NCI-H146 (cell line): ENCODE measurements at regions not wholly inside any gene's neighbourhood (a gene's known extent, or its start where the extent isn't known, plus 50 kb on each side); places are given as distances from the start of the nearest gene placed in this dataset.

ENCODE experiments used
- DNase-seq: peaks from one replicate; lab custom pipeline; 2025; lab: John Stamatoyannopoulos, UW

DNA sequence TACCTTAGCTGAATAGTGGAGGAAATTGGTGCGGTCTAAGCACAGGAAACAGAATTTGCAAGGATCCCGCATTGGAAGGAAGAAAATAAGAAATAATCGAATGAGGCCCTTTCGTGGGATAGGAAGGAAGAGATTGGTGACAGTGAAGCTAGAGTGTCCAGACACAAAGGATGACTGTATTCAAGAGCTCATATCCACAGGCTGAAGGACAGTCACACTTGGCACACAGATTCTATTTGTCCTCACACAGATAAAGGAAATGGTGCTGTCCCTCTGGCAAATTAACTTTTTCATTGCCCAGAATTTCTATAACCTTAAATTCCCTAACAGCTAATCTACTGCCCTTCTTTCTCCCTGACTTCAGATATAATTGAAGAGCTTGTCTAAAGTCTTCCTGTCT is 2188.9 kb upstream of the TENM3 start:
- DNase-seq: no peak

DNA sequence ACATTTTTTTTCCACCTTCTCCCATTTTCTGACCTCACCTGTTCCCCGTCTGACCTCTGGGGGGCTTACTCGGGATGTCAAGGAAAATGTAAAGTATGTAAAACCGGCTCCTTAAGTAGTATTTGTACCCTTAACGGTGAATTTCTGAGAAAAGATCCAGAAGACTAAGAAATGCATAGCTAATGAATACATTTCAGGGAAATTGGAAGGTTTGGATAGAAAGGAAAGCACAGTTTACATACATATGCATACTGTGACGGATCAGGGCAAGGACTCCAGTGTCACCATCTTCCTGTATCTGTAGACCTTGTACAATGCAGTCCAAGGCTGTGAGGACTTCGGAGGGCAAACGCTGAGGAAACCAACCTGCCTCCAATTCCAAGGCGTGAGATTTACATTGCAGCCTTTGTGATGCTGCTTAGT is 2185.9 kb upstream of the TENM3 start:
- DNase-seq: no peak

DNA sequence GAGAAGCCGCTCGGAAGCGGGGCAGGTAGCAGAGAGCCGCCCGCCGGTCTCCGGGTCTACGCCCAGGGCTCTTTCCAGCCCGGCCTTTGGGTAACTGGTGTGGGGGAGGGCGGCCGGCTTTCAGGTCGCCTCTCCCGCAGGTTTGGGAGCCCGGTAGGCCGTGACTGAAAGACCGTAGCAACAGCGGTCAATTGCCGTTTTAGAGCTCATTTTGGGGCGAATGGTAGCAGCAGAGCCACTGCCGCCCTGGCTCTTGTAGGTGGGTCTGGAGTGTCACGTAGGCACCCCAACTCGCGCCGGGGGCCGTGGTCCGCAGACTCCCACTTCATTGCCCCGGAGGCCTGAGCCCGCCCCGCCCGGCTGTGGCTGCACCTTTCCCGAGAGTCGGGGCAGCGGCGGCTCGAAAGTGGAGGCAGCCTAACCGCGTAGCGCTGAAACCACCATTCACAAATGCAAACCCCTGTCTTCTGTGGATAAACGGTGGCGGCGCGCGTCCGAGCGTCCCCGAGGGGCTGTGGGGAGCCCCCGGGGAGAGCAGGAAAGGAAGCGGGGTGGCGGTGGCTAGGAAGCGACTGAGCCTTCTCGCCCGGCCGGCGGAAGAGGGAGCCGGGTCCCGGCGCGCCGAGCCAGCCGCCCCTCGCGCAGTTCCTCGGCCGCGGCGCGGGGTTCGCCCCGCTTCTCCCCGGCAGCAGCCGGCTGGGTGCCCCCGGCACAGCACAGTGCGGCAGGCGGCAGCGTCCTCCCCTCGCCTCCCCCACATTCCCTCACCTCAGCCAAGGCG is 2185.1 kb upstream of the TENM3 start:
- DNase-seq: peak; percentile 53

DNA sequence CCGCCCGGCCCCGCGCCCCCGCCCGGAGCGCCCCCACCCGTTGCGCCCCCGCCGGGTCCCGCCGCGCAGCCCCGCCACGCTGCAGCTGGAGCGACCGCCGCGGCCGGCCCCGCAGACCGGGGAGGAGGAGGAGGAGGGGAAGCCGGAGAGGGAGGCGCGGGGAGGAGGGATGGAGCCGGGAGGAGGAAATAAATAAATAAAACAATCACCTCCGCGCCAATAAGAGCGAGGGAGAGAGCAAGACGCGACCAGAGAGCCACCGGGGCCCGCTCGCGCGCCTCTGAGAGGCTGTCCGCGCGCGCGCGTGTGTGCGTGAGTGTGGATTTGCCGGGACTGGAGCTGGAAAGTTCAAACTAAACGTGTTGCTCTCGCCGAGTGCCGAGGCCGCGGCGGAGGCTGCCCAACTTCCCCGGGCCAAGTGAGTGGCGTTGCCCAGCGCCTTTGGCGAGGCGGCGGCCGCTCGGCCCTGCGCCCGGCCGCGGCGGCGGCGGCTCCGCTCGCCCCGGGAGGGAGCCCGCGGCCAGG is 2184.4 kb upstream of the TENM3 start:
- peak; percentile 59 for DNase-seq

DNA sequence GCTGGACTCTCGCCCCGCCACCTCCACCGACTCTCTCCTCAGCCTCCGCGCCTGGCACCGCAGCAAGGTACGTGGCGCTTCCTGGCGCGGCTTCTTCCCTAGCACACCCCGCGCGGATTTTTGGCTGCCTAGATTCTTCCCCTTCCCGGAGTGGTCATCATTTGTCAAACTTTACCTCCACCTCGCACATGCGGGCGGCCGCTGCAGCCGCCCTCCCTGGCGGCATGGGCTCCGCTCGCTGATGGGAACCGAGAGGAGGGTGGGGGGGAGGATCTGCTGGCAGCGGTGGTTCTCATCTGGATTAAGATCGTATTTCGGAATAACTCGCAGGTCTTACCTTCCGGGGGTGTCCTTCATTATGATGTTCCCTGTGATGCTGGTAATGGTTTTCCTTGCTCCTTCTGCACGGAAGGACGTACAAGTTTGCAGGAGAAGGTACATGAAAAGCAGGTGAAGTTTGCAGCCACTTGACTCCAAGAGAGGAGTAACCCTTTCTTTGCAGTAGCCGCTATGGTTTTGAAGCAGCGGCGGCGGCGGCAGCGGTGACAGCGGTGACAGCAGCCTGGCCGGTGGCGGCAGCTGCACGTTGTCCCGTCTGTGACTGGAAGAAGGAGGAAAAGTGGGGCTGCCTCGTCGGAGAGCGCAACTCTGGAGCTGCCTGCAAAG is 2183.9 kb upstream of the TENM3 start:
- DNase-seq: peak; percentile 36

DNA sequence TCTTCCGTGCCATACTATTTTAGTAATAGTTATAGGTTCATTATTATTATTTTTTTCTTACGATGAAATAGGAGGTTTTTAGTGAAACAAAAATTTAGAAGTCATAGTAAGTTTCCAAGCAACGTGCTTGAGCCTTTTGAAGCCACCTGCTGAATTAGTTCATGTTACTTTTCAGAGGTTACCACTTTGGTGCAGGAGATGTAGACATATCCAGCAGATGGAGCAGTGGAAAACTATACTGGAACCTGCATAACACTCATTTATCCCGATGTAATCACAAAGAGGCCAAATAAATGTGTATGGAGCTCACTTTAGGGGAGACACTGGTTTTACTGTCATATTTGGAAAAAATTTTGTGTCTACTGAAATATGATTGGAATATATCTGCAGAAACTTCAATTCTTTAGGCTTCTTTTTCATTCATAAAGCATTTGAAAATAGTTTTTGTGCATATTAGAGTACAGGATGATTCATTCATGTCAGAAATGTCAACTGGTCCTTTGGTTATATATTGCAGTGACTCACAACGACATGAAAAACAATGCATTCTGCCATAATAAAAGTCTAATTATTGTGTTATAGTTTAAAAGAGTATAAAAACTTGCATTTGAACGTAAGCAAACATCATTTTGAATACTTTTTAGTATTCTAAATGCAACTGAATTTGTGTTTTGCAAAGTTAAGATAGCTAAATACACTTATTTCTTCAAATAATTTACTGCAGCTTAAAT is 2182.9 kb upstream of the TENM3 start:
- DNase-seq: peak; percentile 25

DNA sequence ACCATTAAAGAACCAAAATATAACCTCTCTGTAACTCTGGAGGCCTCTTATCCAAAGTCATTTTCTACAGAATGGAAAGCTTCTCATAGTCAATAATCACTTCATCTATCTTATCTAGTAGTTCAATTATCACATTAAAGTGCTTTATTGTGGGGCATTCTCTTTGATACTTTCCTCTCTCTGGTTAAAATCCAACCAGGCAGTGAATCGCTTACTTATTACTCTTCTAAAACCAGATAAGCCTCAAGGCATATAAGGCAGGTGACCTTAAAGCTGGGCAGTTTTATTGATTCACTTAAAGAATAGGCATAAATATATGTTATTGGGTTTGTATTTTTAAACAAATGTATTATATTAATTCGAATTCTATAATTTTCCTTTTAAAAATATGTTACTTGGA is 2162.1 kb upstream of the TENM3 start:
- DNase-seq: peak; percentile 5

DNA sequence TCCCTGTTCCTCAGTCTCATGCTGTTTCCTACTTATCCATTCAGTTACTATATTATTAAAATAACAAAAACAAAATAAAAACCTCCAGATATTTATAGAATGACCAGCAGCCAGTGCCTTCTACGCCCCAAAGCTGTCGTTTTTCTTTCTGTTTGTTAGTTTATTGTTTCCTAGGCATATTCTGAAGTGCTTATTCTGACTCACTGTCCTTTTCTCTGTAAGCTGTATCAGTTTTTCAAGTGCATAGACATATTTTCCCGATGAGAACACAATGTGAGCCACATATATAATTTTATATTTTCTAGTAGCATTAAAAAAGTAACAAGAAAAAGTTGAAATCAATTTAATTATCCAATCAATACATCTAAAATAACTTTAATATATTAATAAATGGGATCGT is 2158.6 kb upstream of the TENM3 start:
- no peak for DNase-seq

DNA sequence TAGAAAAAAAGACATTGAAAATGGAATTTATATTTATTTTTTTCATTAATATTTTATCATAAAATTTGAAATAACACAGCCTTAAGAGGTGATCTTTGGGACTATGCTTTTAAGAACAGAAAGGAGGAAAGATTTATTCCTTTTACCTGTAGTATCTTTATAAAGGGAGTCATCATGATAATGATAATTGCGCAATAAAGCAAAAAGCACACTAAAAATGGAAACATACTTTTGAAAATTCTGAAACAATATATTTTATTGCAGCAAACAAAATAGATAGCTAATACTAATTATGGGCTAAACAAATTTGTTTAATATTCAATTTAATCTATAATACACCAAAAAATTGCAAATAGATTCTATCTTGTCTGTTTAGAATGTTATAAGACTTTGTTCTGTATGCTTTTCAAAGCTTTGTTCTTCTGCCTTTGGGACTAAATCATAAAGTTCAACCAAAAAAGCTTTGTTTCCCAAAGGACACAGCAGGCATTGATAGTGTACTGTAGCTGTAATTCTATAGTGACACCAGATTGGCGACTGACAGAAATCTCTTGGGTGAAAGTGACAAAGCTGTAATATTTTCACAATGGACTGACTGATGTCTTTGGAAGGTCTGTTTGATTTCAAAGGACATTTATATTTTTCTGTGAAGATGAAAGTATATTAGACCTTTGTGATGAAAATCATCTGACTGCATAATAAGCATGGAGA is 2156.6 kb upstream of the TENM3 start:
- DNase-seq: no peak

DNA sequence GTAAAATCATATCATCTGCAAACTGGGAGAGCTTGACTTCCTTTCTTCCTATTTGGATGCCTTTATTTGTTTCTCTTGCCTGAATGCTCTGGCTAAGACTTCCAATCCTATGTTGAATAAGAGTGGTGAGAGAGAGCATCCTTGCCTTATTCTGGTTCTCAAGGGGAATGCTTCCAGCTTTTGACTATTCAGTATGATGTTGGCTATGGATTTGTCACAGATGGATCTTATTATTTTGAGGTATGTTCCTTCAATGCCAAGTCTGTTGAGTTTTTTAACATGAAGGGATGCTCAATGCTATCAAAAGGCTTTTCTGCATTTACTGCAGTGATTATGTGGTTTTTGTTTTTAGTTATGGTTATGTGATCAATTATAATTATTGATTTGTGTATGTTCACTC is 2144.6 kb upstream of the TENM3 start:
- no peak for DNase-seq

DNA sequence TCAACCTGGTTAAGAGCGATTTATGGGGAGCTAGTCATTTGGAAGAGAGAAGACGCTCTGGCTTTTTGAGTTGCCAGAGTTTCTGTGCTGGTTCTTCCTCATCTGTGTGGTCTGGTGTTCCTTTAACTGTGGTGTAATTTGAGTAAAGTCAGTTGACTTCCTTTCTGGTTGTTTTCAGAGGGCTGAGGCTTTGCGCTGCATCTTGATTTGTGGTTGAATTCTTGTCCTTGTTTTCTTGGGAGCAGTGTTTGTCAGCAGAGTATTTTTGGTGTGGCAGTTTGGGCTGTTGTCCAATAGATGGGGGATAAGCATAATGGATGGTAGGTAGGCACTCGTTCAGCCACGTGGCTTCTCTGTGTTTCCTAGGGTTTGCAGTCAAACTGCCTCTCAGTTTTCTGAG is 2143.2 kb upstream of the TENM3 start:
- DNase-seq: no peak

DNA sequence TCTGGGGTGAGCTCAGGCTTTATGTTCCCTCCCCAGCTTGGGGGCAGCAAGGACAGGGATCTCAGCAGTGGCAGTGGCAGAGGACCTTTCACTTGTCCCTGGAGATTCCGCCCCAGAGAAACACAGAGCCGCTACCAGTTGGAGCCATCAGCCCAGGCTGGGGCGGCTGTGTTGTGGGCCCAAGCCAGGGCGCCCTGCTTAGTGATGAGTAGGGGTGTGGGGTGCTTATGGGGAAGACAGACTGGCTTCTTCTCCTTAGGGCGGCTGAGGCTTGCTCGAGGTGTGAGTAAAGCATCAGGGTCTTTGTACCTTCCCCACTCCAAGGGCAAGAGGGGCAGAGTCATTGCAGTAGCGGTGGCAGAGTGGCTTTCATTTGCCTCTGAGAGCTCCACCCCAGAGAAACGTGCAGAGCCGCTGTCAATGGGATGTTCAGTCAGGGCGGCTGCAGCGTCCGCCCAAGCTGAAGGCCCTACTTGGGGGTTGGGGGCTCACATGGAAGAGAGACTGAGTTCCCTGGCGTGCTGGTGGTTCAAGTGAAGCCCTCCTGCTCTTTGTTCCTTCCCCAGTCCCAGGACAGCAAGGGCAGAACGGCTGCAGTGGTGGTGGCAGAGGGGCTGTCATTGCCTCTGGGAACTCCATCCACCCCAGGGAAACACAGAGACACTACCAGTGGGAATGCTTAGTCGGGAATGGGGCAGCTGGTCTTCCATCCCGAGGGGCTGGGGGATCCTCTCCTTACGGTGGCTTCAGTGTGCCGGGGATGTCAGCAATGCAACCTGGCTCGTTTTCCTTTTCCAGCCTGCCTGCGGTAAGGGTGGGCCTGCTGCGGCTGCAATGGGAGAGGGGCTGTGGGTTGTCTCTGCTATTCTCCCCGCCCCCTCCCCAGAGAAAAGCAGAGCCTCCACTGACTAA is 2142.5 kb upstream of the TENM3 start:
- DNase-seq: no peak

DNA sequence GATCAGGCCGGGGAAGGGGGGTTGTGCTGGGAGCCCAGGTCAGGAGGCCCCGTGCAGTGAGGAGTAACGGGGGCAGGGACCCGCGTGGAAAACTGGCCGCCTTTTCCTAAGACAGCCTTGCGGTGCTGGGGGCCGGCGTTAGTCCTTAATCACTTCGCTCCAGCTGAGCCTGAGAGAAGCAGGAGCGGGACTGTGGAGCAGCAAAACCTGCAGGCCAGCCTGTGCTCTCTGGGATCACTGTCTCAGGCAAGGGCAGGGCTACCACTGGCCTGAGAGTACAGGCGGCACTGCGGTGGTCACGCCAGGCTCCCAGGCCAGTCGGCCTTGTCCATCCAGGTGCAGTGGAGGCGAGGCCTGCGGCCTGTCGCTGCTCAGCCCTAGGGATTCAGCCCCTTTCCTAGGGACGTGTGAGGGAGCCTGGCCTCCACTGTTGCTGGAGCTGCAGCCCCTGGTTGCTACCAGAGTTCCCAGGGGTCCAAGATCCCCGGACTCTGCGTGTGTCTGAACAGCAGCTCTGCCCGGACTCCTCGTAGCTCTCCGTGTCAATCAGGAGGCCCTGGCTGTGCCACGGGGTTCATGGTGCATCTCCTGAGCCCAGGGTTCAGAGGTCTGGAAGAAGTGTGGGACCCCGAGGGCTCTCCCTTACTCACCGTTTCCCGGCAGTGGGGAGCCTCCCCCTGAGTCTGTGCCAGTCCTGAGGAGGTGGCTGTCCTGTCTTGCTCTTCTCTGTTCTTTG is 2141.7 kb upstream of the TENM3 start:
- no peak for DNase-seq

DNA sequence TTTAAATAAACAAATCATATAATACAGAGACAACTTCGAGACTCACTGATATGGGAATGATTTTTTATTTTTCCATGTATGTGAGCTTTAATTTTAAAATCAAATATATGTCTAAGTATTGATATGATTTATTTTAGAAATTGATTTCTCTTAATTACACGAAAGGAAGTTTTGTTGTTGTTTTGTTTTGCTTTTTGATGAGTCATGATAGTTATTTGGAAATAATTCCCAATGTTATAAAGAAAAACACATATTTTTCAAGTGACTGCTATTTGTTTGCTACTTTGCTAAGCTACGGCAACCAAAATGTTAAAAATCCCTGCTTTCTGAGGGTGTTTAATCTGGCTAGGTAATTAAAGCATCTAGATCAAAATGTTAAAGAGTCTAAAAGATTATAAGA is 2139.4 kb upstream of the TENM3 start:
- DNase-seq: no peak

DNA sequence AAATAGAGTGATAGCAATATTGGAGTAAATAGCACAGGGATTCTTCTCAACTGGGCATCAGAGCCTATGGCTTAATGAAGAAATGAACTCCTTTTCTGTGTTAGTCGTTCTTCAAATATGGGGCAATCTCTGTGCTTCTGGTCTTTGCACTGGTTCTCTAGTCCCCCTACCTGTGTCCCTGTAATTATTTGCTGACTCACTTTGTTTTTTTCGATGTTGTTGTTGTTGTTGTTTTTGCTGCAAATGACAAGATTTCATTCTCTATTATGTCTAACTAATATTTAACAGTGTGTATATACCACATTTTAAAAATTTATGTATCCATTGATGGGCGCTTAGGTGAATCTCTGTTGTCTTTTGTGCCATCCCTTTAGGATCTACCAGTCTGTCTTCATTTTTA is 2137.8 kb upstream of the TENM3 start:
- DNase-seq: no peak

DNA sequence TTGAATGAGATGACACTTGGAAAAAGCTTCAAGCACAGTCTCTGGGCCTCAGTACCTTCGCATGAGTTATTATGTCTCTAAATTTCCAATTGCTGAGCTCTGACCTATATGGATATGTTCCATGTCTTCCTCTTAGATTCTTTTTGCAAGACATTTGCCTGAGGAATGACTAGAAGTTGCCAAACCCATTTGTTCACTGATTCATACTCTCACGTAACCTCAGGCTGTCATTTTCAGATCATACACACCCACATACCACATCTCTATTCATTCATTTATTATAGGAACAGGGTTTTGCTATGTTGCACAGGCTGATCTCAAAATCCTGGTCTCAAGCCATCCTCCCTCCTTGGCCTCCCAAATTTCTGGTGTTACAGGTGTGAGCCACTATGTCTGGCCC is 2137.1 kb upstream of the TENM3 start:
- DNase-seq: no peak

DNA sequence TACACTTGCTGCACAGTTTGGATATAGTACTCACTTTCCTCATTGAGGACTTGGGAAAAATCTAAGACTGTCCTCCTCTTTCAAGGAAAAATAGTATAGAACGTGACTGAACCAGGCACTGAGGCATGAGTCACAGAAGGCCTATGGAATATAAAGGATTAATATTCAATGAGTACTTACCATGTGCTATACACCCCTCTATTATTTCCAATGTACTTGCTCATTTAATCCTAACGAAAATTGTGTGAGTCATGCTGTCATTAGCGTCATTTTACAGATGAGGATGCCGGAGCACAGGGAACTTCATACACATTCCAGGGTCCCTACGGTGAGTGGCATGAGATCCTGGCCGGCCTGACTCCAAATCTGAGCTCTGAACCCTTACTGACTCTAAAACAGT is 2136.2 kb upstream of the TENM3 start:
- no peak for DNase-seq

DNA sequence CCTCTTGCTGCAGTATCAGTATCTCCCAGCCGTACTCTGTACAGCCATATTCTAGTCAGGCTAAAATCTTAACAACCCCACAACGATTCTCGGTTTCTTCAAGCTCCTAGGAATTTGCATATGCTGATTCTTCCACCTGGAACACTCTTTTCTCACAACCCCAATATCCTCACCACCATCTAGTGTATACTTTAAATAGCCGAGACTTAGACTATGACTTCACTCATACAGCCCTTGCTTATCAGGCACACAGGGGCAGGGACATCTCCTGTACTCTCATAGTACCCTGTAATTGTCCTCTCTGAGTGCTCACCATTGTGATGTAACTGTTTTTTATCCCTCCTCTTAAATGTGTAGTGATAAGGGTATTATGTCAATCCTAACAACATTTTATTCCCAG is 2126.4 kb upstream of the TENM3 start:
- no peak for DNase-seq

DNA sequence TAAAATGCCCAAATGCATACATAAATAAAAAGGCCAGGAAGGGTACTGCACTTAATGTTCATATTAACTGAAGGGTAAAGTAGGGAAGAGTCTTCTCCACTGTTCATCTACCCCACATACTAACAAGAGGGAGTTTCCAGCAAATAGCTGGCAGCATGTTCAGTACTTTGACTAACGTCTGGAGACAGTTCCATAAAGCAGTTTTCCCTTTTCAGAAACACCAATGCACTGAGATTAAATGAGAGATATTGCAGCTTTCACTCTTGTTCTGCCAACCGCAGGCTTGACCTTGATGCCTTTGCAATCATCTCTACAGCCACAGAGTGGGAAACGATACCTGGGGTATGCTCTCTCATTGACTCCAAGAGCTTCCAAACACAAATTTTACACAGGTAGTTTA is 2123.1 kb upstream of the TENM3 start:
- DNase-seq: no peak

DNA sequence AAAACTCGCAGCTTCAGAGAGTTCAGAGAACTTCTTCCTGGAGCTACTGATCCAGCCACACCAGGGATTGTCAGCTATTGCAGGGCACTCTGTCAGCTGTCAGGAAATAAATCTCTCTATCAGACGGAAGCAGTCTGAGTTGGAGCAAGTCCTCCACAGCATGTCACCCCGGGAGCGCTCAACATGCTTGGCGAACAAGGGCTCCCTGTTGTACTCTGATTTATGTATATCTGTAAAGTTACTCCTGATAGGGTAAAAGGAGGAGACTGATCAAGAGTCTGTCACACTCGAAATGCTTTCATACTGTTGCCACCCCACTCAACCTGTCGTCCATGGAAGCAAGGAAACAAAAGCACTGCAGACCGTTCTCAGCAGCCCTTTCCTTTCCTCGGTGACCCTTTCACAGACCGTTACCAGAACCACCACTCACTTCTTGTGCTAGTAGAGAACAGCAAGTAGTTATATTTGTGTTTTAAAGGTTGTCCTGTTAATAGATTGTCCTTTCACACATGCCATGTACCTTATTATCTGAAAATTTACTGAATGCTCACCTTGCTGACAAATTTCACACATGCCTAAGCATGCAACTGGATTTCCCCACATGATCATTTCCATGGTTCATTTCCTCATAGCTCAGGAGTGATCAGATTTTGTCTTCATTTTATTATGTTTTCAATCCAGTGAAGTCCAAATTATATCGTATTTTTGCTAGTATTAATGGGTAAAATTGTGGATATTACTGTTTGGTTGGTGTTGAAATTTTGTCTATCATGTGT is 2108.9 kb upstream of the TENM3 start:
- DNase-seq: peak; percentile 24
